MCF 10A (cell line): ENCODE measurements at regions not wholly inside any gene's neighbourhood (a gene's known extent, or its start where the extent isn't known, plus 50 kb on each side); places are given as distances from the start of the nearest gene placed in this dataset.

Source experiments
- BruUV-seq: library from RNA; stranded (reverse); fragments of 400-500 nt; replicated peaks from 2 replicates; lab custom pipeline; 2021; lab: Mats Ljungman, UMichigan
- CTCF ChIA-PET: fragments of 300-600 bp; sonication (Branson Sonifier 250); formaldehyde crosslinking; extraction: SDS; loops from one replicate; lab custom pipeline; 2021; ENCODE audit warnings: antibody characterized with exemption, inconsistent platforms; lab: Yijun Ruan, JAX
- POLR2A ChIA-PET: fragments of 300-600, 350-650 bp; sonication (Branson Sonifier 250); formaldehyde crosslinking; extraction: SDS; loops from one replicate; lab custom pipeline; 2020; ENCODE audit warnings: antibody characterized with exemption, inconsistent platforms; lab: Yijun Ruan, JAX
- DNase-seq: peaks from one replicate; pipeline ENCODE4 v3.0.0-alpha.2; 2018; ENCODE audit not compliant: unreplicated experiment
- H3K27ac Mint-ChIP-seq: one replicate; pipeline ENCODE4 v1.8.0; 2022; ENCODE audit warnings: mild to moderate bottlenecking, low read depth, mixed read lengths; ENCODE audit not compliant: unreplicated experiment
- H3K27me3 Mint-ChIP-seq: one replicate; pipeline ENCODE4 v1.8.0; 2022; ENCODE audit warnings: mixed read lengths; ENCODE audit not compliant: insufficient read depth, unreplicated experiment
- H3K36me3 Mint-ChIP-seq: one replicate; pipeline ENCODE4 v1.8.0; 2022; ENCODE audit warnings: mild to moderate bottlenecking, moderate library complexity, mixed read lengths; ENCODE audit not compliant: insufficient read depth, unreplicated experiment
- H3K4me1 Mint-ChIP-seq: one replicate; pipeline ENCODE4 v1.8.0; 2022; ENCODE audit warnings: mixed read lengths; ENCODE audit not compliant: insufficient read depth, unreplicated experiment
- H3K4me3 Mint-ChIP-seq: one replicate; pipeline ENCODE4 v1.8.0; 2022; ENCODE audit warnings: mild to moderate bottlenecking, moderate library complexity, mixed read lengths; ENCODE audit not compliant: unreplicated experiment
- H3K9me3 Mint-ChIP-seq: one replicate; pipeline ENCODE4 v1.8.0; 2022; ENCODE audit warnings: mixed read lengths; ENCODE audit not compliant: unreplicated experiment
- intact Hi-C: fragments of 100-400 bp; cut with micrococcal nuclease; formaldehyde crosslinking; loops from 2 replicates; pipeline ENCODE4 v1.14.1; 2022
- TF ChIP-seq, protein P1 (sequence below): fragments of 200-600 bp; IDR thresholded peaks from one replicate; pipeline ENCODE4 v1.8.0; 2022; ENCODE audit warnings: antibody characterized with exemption, mild to moderate bottlenecking; ENCODE audit not compliant: unreplicated experiment

- ChIA-PET POLR2A (no interaction called here), CTCF (no interaction called here)
- intact Hi-C loops: no loop called here
- Mint-ChIP-seq H3K36me3 (no peaks in the 10 kb centered on the region), H3K27me3 (no peaks in the 10 kb centered on the region), H3K27ac (no peak overlapping the region), H3K4me1 (no peaks in the 10 kb centered on the region), H3K9me3 (peaks cover 62% of the 10 kb centered on the region), H3K4me3 (no peak overlapping the region)
- TF ChIP-seq, protein P1, sequence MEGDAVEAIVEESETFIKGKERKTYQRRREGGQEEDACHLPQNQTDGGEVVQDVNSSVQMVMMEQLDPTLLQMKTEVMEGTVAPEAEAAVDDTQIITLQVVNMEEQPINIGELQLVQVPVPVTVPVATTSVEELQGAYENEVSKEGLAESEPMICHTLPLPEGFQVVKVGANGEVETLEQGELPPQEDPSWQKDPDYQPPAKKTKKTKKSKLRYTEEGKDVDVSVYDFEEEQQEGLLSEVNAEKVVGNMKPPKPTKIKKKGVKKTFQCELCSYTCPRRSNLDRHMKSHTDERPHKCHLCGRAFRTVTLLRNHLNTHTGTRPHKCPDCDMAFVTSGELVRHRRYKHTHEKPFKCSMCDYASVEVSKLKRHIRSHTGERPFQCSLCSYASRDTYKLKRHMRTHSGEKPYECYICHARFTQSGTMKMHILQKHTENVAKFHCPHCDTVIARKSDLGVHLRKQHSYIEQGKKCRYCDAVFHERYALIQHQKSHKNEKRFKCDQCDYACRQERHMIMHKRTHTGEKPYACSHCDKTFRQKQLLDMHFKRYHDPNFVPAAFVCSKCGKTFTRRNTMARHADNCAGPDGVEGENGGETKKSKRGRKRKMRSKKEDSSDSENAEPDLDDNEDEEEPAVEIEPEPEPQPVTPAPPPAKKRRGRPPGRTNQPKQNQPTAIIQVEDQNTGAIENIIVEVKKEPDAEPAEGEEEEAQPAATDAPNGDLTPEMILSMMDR: no peak
- BruUV-seq: no TSS peak
- no peak for DNase-seq
Measured at GRCh38 chr16:5422047-5422446, 324.5 kb upstream of the EEF2KMT start.

DNA sequence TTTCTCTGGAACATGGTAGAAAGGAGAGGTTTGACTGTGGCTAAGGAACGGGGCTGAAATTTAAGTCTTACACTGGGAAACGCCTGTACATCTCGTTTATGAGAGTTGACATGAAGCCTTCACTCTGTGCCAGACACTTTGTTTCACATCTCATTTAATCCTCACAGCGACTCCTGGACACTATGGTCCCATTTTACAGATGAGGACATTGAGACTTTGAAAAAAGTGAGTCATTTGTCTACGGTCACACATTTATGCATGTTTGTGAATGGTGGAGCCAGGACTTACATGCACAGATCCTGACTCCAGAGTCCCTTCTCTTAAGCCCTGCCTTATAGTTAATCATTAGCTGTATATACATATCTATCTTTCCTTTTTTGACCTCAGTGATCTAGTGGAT, 318.4 kb upstream of the EEF2KMT start:
- Mint-ChIP-seq H3K36me3 (no peaks in the 10 kb centered on the region), H3K4me3 (no peak overlapping the region), H3K9me3 (peaks cover 53% of the 10 kb centered on the region), H3K4me1 (no peaks in the 10 kb centered on the region), H3K27me3 (no peaks in the 10 kb centered on the region), H3K27ac (no peak overlapping the region)
- no peak for DNase-seq
- ChIA-PET POLR2A (no interaction called here), CTCF (interaction anchor here (0.5 kb wide), 1 partner anchor 95 kb away, joined by 3 read pairs; no protein-coding TSS in a partner anchor)
- BruUV-seq: no TSS peak
- TF ChIP-seq, protein P1: no peak
- intact Hi-C loops: no loop called here

DNA sequence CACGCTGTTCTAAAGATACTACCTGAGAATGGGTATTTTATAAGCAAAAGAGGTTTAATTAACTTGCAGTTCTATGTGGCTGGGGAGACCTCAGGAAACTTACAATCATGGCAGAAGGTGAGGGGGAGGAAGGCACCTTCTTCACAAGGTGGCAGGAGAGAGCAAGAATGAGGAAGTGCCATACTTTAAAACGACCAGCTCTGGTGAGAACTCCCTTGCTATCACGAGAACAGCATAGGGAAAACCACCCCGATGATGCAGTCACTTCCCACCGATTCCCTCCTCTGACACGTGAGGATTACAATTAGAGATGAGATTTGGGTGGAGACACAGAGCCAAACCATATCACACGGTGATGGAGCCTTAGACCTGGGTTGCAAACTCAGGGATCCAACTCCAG, 317.5 kb upstream of the EEF2KMT start:
- Mint-ChIP-seq H3K9me3 (peaks cover 56% of the 10 kb centered on the region), H3K36me3 (no peaks in the 10 kb centered on the region), H3K27ac (no peak overlapping the region), H3K4me1 (no peaks in the 10 kb centered on the region), H3K27me3 (no peaks in the 10 kb centered on the region), H3K4me3 (no peak overlapping the region)
- intact Hi-C loops: no loop called here
- no peak for DNase-seq
- CTCF ChIA-PET: no interaction called here
- TF ChIP-seq, protein P1: no peak
- no TSS peak for BruUV-seq
- POLR2A ChIA-PET: no interaction called here

GRCh38 chr16:5412731-5413130, 315.1 kb upstream of the EEF2KMT start:
- Mint-ChIP-seq H3K4me1 (no peaks in the 10 kb centered on the region), H3K27me3 (no peaks in the 10 kb centered on the region), H3K9me3 (peaks cover 33% of the 10 kb centered on the region), H3K27ac (no peak overlapping the region), H3K4me3 (no peak overlapping the region), H3K36me3 (no peaks in the 10 kb centered on the region)
- ChIA-PET POLR2A (no interaction called here), CTCF (no interaction called here)
- TF ChIP-seq, protein P1: no peak
- DNase-seq: no peak
- BruUV-seq: no TSS peak
- intact Hi-C loops: no loop called here
